Esophagus mucosa (tissue), 1 donor: ENCODE measurements at regions not wholly inside any gene's neighbourhood (a gene's known extent, or its start where the extent isn't known, plus 50 kb on each side); places are given as distances from the start of the nearest gene placed in this dataset.
"Not testable (repeated sequence)": the region's sequence is repeated elsewhere in the genome, so short reads cannot be mapped to it uniquely, and the experiment has no call there.

ENCODE experiments used
- ATAC-seq: fragments of 200-7000 bp; cut with Tn5 transposase; one replicate; pipeline ENCODE4 v1.9.1; 2020
- donor health status: DM: yes; HTN: yes; CAD: no.

GRCh38 chr11:127806501-127806900 lies 780.9 kb downstream of the ETS1 start:
- ATAC-seq, result no peak

DNA sequence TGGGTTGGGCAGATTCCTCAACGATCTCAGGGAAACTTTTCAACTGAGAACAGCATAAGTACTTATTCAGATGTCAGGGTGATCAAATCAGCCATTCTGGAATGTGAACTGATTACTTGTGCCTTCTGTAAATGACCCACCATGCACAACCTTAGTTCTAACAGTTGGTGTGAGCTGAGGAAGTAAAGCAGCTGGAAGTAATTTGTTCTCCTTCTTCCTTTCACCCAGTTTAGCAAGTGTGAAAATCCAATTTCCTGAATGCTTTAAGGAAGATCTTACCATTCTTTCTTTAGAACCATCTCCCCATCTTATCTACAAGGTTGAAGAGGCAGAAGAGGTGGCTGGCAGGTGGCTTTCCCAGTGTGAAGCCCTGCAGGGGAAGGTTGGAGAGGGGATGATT lies 781.6 kb downstream of the ETS1 start:
- no peak for ATAC-seq

GRCh38 chr11:127804747-127805400 lies 782.5 kb downstream of the ETS1 start:
- no peak for ATAC-seq

DNA sequence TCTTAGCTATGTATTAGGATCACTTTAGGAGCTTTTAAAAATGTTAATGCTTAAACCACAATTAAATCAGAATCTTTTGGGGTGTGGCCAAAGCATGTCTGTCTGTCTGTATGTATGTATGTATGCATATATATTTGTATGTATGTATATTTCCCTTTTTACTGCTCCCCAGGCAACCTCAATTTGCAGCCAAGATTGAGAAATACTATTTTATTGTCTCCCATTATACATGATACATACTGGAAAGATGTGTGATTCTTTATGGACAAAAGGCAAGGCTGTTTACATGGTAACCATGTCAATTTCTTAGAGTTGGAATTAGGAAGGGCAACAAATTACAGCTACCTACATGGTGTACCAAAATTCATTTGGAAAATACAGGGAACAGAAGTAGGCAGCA lies 783.6 kb downstream of the ETS1 start:
- ATAC-seq, result no peak

DNA sequence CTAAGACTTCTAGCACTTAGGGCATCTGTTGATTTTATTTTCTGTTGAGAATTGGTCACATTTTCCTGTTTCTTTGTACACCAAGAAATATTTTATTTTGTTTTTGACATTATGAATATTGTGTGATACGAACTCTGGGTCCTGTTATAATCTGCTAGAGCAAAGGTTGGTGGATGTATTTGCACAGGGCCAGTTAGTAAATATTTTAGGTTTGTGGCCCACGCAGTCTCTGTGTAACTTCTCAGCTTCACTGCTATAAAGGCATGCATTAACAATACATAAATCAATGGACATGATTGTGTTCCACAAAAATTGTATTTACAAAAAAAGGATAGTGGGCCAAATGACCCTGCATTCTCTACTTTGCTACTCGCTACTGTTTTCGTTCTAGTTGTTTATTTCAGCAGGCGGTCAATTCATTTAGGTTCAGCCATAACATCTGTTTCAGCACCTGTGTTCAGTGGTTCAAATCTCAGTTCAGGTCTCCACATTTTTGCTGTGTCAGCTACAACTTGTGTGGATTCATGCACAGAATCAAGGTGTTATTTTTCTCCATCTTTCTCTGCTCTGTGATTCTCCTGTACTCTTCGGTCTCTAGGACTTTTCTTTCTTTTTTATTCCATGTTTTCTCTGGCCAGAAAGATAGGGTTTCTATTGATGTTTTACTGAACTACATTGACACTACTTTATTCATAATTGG lies 786.2 kb downstream of the ETS1 start:
- no peak for ATAC-seq

DNA sequence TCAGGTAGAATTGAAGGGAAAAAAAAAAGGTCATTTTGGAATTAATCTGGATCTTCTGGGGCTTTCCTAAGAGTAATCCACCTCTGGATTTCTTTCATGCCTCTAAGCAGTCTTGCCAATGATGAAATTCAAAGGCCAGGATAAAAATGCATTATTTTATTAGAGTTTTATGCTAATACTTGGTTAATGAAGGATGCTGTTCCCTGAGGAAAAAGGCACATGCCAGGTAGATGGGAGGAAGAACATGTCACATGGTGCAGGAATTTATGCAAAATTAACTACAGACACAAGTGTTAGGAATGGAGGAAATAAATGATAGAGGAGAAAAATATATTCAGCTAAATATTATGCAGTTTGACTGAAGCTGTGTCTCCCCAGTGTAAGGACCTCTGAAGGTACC lies 792.0 kb downstream of the ETS1 start:
- no peak for ATAC-seq

GRCh38 chr11:127791844-127792243 lies 791.3 kb upstream of the KIRREL3 start:
- ATAC-seq, result no peak

DNA sequence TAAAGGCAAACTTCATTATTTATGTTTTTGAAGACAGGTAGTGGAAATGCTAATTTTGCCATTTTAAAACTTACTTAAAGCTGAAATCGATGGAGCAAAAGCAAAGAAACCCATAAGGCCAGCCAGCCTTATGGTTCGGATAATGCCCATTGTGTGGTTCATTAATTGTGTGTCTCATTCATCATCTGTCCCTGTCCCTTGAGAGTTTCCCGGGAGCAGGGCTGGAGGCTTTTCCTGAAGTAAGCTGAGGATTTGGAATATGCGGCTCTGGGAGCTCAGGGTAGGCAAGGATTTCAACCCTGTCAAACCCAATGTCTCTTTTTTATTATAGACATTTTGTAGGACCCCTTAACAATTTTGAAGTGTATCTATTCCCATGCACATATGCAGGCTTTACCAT lies 790.0 kb upstream of the KIRREL3 start:
- no peak for ATAC-seq

GRCh38 chr11:127789927-127790326 lies 789.4 kb upstream of the KIRREL3 start:
- no peak for ATAC-seq

DNA sequence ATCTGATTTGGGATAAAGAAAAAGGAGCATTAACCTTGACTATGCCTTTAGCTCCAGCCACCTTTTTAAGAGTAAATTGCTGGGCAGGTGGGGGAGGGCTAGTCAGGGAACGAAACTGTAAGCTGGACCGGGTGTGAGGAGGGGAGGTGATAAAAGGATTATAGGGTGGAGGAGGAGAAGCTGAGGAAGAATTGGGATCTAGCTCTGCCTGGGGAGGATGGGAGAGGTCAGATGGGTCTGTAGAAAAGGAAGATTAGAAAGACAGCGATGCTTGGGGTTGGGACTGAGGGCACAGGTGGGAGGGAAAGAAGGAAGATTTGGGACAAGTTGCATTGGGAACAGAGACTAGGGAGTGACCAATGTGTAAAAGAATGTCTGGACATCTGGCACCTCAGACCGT lies 772.4 kb upstream of the KIRREL3 start:
- not testable (repeated sequence) for ATAC-seq

GRCh38 chr11:127768931-127769330 lies 768.4 kb upstream of the KIRREL3 start:
- ATAC-seq, result not testable (repeated sequence)

DNA sequence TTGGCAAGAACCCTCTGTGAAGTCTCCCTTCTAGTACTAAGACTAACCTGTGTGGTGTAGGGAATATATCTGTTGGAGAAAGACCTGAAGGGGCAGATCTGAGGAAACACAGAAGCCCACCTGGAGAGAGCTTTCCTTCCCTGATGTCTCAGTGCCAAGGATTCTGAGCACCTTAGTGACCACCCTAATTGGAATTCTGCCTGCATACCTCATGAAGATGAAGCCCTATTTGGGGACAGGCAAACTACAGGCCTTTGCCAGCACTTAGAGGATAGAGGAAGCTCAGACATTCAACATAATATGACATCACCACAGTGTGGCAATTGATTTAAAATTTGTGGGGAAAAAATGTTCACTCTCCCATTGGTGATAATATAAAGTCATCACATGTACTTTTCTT lies 766.2 kb upstream of the KIRREL3 start:
- ATAC-seq, result no peak

DNA sequence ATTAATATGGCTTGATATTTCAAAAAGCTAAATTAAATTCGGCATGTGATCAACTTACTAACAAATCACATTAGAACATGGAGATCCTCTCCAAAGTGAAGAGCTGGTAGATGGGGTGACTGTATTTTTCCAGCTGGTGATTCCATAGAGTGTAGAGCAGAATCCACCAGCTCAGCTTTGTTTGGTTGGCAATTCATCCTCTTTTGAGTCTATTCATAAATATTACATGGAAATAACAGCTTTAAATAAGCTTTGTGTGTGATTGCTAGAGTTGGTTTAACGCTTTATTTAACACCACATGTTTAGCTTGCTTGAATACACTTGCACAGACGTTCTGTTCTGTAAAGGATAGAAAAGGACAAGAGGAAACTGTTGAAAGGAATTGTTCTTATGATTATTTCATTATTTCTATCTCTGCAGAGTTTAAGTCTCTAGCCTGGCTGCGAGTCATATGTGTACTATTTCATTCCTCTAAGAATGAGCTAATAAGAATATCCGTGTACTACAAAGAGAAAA lies 738.3 kb upstream of the KIRREL3 start:
- no peak for ATAC-seq

- no peak for ATAC-seq
Measured at GRCh38 chr11:127737499-127737898, 736.9 kb upstream of the KIRREL3 start.

DNA sequence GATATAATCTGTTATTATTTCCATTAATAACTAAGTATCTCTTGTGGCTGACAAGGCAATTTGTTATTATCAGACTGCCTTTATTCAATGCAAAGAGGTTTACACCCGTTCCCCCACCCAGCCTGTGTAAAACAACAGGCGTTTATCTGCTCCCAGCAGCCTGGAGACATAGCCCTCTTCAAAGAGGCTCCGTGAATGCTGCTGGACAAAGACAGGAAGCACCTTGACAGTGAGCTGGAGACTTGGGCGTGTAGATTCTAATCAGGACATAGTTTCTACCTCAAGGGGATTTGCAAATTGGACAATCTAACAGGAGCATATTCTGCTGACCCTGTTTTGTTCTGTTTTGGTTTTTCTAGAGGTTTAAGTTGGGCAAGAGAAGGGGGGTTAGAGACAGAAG lies 733.0 kb upstream of the KIRREL3 start:
- no peak for ATAC-seq

GRCh38 chr11:127726367-127726766 lies 725.8 kb upstream of the KIRREL3 start:
- no peak for ATAC-seq

- no peak for ATAC-seq
Measured at GRCh38 chr11:127723714-127724113, 723.1 kb upstream of the KIRREL3 start.

GRCh38 chr11:127713226-127713625 lies 712.7 kb upstream of the KIRREL3 start:
- ATAC-seq, result no peak

GRCh38 chr11:127711748-127712147 lies 711.2 kb upstream of the KIRREL3 start:
- ATAC-seq, result no peak

- ATAC-seq, result no peak
Measured at GRCh38 chr11:127710831-127711230, 710.3 kb upstream of the KIRREL3 start.

GRCh38 chr11:127709960-127710359 lies 709.4 kb upstream of the KIRREL3 start:
- no peak for ATAC-seq

DNA sequence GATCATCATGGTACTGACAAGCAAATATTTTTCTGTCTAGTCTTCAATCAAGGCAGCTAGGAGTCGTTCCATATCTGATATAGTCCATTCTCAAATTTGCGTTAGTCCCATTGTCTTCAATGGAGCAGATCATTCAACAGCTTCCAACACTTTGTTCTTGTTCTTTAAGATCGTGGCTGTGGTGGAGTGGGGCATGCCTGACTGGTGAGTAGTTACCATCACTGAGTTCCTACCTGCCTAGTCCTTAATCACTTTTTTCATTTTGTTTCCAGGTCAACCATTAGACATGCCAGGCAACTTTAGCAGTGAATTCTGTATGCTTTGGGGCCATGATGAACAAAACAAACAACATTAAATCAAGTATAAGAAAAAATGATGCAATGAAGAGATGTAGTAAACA lies 693.1 kb upstream of the KIRREL3 start:
- no peak for ATAC-seq

DNA sequence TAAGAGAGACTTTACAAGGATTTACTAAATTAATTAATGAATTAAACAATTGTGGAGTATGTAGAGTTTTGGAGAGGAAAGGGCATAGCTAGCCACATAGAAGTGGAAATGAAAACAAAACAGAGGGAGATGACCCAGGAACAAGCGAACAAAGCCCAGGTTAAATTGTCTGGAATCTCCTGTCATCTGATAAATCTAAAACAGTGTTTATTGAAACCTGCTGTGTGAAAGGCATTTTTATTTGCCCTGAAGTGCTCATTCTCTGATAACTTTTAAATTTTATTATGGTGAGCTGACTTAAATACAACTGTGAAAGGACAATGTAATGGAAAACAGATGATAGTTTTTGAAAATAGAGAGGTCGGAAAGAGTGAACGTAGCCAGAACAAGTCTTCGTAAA lies 682.8 kb upstream of the KIRREL3 start:
- ATAC-seq, result no peak

DNA sequence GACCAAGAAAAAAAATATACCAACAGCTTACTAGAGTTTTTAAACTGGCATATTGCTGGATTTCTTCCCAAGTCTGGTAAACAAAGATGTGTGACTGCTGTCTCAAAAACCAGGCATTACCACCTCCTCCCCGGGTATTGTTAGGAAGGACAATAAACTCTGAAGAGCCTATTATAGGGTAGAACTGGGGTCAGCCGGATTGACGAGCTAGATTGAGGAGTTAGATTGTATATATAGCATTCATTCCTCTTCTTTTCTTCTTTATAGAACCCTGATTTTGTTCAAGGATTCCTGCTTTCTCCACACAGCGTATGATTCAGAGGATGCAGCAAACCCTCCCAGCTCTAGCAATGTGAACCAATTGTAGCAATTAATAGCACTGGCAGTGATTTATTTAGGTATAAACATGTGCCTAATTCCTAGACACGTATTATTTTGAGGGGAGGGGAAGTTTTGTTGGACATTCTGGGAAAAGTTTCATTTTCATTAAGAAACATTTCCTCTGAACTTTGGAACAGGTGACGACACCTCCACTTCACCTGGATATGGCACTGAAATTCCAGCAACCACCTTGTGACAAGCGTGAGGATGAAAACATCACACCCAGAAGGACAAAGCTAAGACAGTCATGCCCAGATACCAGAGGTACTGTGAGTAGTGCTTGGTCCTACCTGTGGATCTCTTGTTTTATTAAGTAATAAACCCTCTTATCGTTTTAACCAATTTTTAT lies 679.4 kb upstream of the KIRREL3 start:
- no peak for ATAC-seq
